PC-3 (cell line): ENCODE measurements at regions not wholly inside any gene's neighbourhood (a gene's known extent, or its start where the extent isn't known, plus 50 kb on each side); places are given as distances from the start of the nearest gene placed in this dataset.

Experiments used
- ATAC-seq: fragments of 200-7000 bp; cut with Tn5 transposase; 2 replicates; pipeline ENCODE4 v1.9.1; 2020; ENCODE audit warnings: mild to moderate bottlenecking, moderate library complexity
- BruUV-seq: library from RNA; stranded (reverse); fragments of 400-500 nt; replicated peaks from 2 replicates; lab custom pipeline; 2021; lab: Mats Ljungman, UMichigan
- CTCF ChIA-PET: fragments of 300-600 bp; sonication (Branson Sonifier 250); formaldehyde crosslinking; loops from one replicate; lab custom pipeline; 2022; ENCODE audit warnings: antibody characterized with exemption; lab: Charles Lee
- POLR2A ChIA-PET: fragments of 300-600 bp; sonication (Branson Sonifier 250); formaldehyde crosslinking; loops from one replicate; lab custom pipeline; 2022; ENCODE audit warnings: antibody characterized with exemption; ENCODE audit not compliant: unreplicated experiment; lab: Charles Lee
- DNase-seq: peaks from one replicate; pipeline ENCODE4 v3.0.0-alpha.2; 2015
- H2AFZ ChIP-seq: fragments of 300-600 bp; sonication (generic); 2 replicates; pipeline ENCODE4 v1.6.0; 2016; ENCODE audit warnings: antibody characterized with exemption, low read length
- H3F3A ChIP-seq: fragments of 300-600 bp; sonication (generic); one replicate; pipeline ENCODE4 v1.6.0; 2017; ENCODE audit warnings: antibody characterized with exemption, low read length, control low read depth, mild to moderate bottlenecking; ENCODE audit not compliant: unreplicated experiment
- H3K27ac ChIP-seq: fragments of 300-600 bp; sonication (generic); 2 replicates; pipeline ENCODE4 v1.5.1; 2016; ENCODE audit warnings: mild to moderate bottlenecking, low read length
- H3K27me3 ChIP-seq: fragments of 300-600 bp; sonication (generic); 2 replicates; pipeline ENCODE4 v1.6.1; 2016; ENCODE audit warnings: low read length, mixed read lengths
- H3K36me3 ChIP-seq: fragments of 300-600 bp; sonication (generic); 2 replicates; pipeline ENCODE4 v1.6.1; 2016; ENCODE audit warnings: low read depth, mixed run types, low read length, mixed read lengths
- H3K4me1 ChIP-seq: fragments of 300-600 bp; sonication (generic); 2 replicates; pipeline ENCODE4 v1.5.1; 2016; ENCODE audit warnings: low read length; ENCODE audit not compliant: insufficient read depth
- H3K4me2 ChIP-seq: fragments of 300-600 bp; sonication (generic); 2 replicates; pipeline ENCODE4 v1.6.0; 2016; ENCODE audit warnings: low read length
- H3K4me3 ChIP-seq: fragments of 300-600 bp; sonication (generic); 2 replicates; pipeline ENCODE4 v1.5.1; 2016; ENCODE audit warnings: mild to moderate bottlenecking, low read length, mixed read lengths
- H3K79me2 ChIP-seq: fragments of 300-600 bp; sonication (generic); 2 replicates; pipeline ENCODE4 v1.6.1; 2017; ENCODE audit warnings: low read length, mixed read lengths
- H3K9ac ChIP-seq: fragments of 300-600 bp; sonication (generic); 2 replicates; pipeline ENCODE4 v1.6.0; 2016; ENCODE audit warnings: mild to moderate bottlenecking, low read length
- H3K9me2 ChIP-seq: fragments of 300-600 bp; sonication (generic); replicated peaks from 2 replicates; pipeline ENCODE4 v1.6.1; 2016; ENCODE audit warnings: mixed run types, low read length, mixed read lengths
- H3K9me3 ChIP-seq: fragments of 300-600 bp; sonication (generic); 2 replicates; pipeline ENCODE4 v1.6.1; 2016; ENCODE audit warnings: low read length, mixed read lengths
- H4K20me1 ChIP-seq: fragments of 300-600 bp; sonication (generic); 2 replicates; pipeline ENCODE4 v1.6.1; 2016; ENCODE audit warnings: low read length, mixed read lengths
- EZH2 ChIP-seq: fragments of 300-600 bp; sonication (generic); IDR thresholded peaks from one replicate; pipeline ENCODE4 v1.6.1; 2017; ENCODE audit warnings: antibody characterized with exemption, mild to moderate bottlenecking, low read length; ENCODE audit not compliant: unreplicated experiment
- EZH2phosphoT487 ChIP-seq: fragments of 300-600 bp; sonication (generic); IDR thresholded peaks from 2 replicates; pipeline ENCODE4 v1.6.1; 2018; ENCODE audit warnings: mild to moderate bottlenecking, antibody characterized with exemption, low read length, borderline replicate concordance
- intact Hi-C: fragments of 100-400 bp; cut with micrococcal nuclease; formaldehyde crosslinking; loops from 2 replicates; pipeline ENCODE4 v1.9.0; 2023
- TF ChIP-seq, protein P1 (sequence below): fragments of 300-600 bp; sonication (generic); conservative IDR thresholded peaks from 2 replicates; pipeline ENCODE4 v1.5.1; 2017; ENCODE audit warnings: antibody characterized with exemption, low read depth, mild to moderate bottlenecking, low read length

DNA sequence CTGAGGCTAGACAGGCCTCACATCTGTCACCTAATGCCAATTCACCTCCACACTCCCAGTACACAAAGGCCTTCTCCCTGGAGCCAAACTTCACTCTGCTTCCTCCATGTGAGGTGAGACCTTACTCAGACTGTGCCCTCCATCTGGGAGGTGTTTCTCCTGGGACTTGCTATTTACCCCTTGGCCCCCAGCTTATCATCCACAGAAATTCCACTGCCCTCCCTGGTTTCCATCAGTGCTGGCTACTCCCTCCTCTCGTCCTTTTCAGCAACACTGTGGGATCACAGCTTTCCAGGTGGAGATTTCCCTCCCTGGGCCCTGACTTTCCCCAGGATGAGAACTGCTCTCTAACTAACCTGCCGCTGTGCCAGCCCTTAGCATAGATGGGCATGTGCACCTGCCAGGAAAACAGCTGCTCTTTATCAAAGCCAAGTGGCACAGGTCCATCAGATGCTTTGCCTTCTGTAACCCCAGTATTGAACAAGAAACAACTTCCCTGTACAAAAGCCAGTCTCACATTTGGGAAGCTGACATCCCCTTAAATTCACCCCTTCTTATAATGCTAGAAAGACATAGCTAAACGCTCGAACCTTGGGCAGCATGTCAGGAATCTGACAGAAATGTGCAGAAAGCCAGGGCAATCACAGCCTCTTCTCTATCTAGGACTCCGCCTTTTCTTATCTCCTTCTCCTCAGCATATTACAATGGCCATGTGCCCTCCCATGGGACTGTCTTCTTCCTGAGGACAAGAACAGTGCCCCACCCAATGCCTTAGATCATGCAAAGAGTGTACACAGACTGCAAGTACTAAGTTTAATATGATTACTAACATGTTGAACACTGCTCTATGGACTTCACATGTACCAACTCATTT, 535.5 kb upstream of the ID2 start:
- no peaks in the 10 kb centered on the region for H3K79me2 ChIP-seq
- no peaks in the 10 kb centered on the region for H4K20me1 ChIP-seq
- intact Hi-C loops, result no loop called here
- H3K4me2 ChIP-seq, result no peak overlapping the region
- no peaks in the 10 kb centered on the region for H3K9me3 ChIP-seq
- ChIA-PET POLR2A (no interaction called here), CTCF (no interaction called here)
- H3K9ac ChIP-seq, result no peak overlapping the region
- H3K4me3 ChIP-seq, result no peak overlapping the region
- no TSS peak for BruUV-seq
- no peak for ATAC-seq
- H3K4me1 ChIP-seq, result peaks cover 27% of the 10 kb centered on the region
- H3K36me3 ChIP-seq, result no peaks in the 10 kb centered on the region
- no peak for DNase-seq
- no peak overlapping the region for H2AFZ ChIP-seq
- no peaks in the 10 kb centered on the region for H3F3A ChIP-seq
- no peaks in the 10 kb centered on the region for H3K27me3 ChIP-seq
- no peaks in the 10 kb centered on the region for H3K9me2 ChIP-seq
- no peak overlapping the region for H3K27ac ChIP-seq
- no peak for TF ChIP-seq EZH2
- TF ChIP-seq, protein P1, sequence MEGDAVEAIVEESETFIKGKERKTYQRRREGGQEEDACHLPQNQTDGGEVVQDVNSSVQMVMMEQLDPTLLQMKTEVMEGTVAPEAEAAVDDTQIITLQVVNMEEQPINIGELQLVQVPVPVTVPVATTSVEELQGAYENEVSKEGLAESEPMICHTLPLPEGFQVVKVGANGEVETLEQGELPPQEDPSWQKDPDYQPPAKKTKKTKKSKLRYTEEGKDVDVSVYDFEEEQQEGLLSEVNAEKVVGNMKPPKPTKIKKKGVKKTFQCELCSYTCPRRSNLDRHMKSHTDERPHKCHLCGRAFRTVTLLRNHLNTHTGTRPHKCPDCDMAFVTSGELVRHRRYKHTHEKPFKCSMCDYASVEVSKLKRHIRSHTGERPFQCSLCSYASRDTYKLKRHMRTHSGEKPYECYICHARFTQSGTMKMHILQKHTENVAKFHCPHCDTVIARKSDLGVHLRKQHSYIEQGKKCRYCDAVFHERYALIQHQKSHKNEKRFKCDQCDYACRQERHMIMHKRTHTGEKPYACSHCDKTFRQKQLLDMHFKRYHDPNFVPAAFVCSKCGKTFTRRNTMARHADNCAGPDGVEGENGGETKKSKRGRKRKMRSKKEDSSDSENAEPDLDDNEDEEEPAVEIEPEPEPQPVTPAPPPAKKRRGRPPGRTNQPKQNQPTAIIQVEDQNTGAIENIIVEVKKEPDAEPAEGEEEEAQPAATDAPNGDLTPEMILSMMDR, result no peak
- TF ChIP-seq EZH2phosphoT487, result no peak

DNA sequence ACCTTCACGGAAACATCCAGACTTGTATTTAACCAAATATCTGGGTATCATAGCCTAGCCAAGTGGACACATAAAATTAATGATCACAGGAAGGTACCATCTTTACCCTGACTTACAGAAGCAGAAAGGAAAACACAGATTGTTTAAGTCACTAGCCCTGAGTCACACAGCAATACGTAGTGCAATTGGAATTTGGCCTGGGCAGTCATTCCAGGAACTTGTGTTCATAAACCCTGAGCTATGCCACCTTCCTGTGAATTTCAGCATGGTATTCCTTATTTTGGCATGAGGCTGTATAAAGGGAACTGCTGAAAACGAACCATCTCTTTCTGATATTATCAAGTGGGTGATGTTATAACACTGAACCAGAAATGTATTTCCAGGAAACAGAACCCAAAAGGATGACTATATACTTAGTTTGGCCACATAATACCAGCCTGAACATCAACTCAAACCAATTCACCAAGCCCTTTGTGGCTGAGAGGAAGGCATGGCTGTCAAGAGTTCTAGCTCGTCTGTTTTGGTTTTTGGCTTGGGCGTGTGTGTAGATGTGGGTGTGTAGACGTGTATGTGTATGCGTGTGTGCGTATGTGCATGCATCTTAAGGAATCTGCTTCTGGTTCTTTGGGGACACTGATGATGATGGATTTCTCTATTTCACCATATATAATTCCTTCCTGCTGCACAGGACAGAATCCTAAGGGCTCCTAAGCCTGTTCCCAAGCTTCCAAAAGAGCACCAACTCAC, 533.4 kb upstream of the ID2 start:
- ChIA-PET CTCF (interaction anchor here (0.6 kb wide), 1 partner anchor 48 kb away, joined by 3 read pairs; no protein-coding TSS in a partner anchor), POLR2A (interaction anchor here (0.6 kb wide), 1 partner anchor 392 kb away, joined by 4 read pairs; no protein-coding TSS in a partner anchor)
- TF ChIP-seq, protein P1, result no peak
- TF ChIP-seq EZH2 (no peak), EZH2phosphoT487 (no peak)
- no TSS peak for BruUV-seq
- H3K9me3 ChIP-seq, result no peaks in the 10 kb centered on the region
- intact Hi-C loops, result no loop called here
- H4K20me1 ChIP-seq, result no peaks in the 10 kb centered on the region
- H3K4me1 ChIP-seq, result peaks cover 27% of the 10 kb centered on the region
- ATAC-seq, result peak; percentile 80
- no peaks in the 10 kb centered on the region for H3F3A ChIP-seq
- H3K4me2 ChIP-seq, result no peak overlapping the region
- no peak overlapping the region for H3K9ac ChIP-seq
- no peaks in the 10 kb centered on the region for H3K36me3 ChIP-seq
- H3K4me3 ChIP-seq, result no peak overlapping the region
- peak; percentile 95 for DNase-seq
- peak overlapping the region; percentile 53 for H3K27ac ChIP-seq
- no peaks in the 10 kb centered on the region for H3K27me3 ChIP-seq
- 0 out of 2 replicates have a peak overlapping the region, but pooled peaks have one; percentile 21 for H2AFZ ChIP-seq
- no peaks in the 10 kb centered on the region for H3K9me2 ChIP-seq
- no peaks in the 10 kb centered on the region for H3K79me2 ChIP-seq
